ENCODE measurements at regions not wholly inside any gene's neighbourhood (a gene's known extent, or its start where the extent isn't known, plus 50 kb on each side); places are given as distances from the start of the nearest gene placed in this dataset.

DNA sequence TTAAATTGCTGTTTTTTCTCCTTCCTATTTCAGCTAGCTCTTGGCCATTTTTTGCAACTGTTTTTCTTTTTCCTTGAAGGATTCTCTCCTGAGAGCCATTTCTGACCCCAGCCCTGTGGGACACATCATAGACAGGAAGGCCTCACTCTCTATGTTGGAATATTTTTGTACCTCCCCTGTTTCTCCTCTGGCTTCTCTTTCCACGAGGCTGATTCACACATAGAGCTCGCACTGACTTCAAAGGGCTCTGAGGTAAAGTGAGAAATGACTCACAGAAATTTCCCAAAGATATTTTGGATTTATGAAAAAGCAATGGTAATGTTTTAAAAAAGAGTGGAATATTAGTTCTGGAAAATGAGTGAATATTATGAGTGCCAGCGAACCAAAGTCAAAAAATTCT lies 181.7 kb upstream of the IGFBP7 start:
- no peaks in the 10 kb centered on the region for H3K27me3 ChIP-seq
- H3K4me3 ChIP-seq, result no peak overlapping the region
- no peak overlapping the region for H3K27ac ChIP-seq
- no peaks in the 10 kb centered on the region for H3K36me3 ChIP-seq
- no peaks in the 10 kb centered on the region for H3K4me1 ChIP-seq (ENCODE audit: low read depth)
- TF ChIP-seq CTCF (IDR thresholded peaks at IDR 0.05; ENCODE audit: low read depth, low read length), result no peak
- no peaks in the 10 kb centered on the region for H3K9me3 ChIP-seq (ENCODE audit: low read depth)
- no peak for DNase-seq (ENCODE audit: low read depth in 1 of 2, low spot score in 1 of 2)

- Histone ChIP-seq H3K27ac (no peak overlapping the region), H3K4me3 (no peak overlapping the region), H3K9me3 (ENCODE audit: low read depth) (no peaks in the 10 kb centered on the region), H3K27me3 (no peaks in the 10 kb centered on the region), H3K4me1 (ENCODE audit: low read depth) (no peaks in the 10 kb centered on the region), H3K36me3 (no peaks in the 10 kb centered on the region)
- TF ChIP-seq CTCF (IDR thresholded peaks at IDR 0.05; ENCODE audit: low read depth, low read length), result no peak
- DNase-seq (ENCODE audit: low read depth in 1 of 2, low spot score in 1 of 2), result no peak
Observed at GRCh38 chr4:57287687-57288604, 177.8 kb upstream of the IGFBP7 start.

- no peaks in the 10 kb centered on the region for H3K4me1 ChIP-seq (ENCODE audit: low read depth)
- no peaks in the 10 kb centered on the region for H3K27me3 ChIP-seq
- H3K27ac ChIP-seq, result no peak overlapping the region
- TF ChIP-seq CTCF (IDR thresholded peaks at IDR 0.05; ENCODE audit: low read depth, low read length), result no peak
- no peak for DNase-seq (ENCODE audit: low read depth in 1 of 2, low spot score in 1 of 2)
- no peaks in the 10 kb centered on the region for H3K9me3 ChIP-seq (ENCODE audit: low read depth)
- no peaks in the 10 kb centered on the region for H3K36me3 ChIP-seq
- no peak overlapping the region for H3K4me3 ChIP-seq
Observed at GRCh38 chr4:57282933-57283310, 172.7 kb upstream of the IGFBP7 start.

- Histone ChIP-seq H3K4me3 (no peak overlapping the region), H3K36me3 (no peaks in the 10 kb centered on the region), H3K4me1 (ENCODE audit: low read depth) (no peaks in the 10 kb centered on the region), H3K9me3 (ENCODE audit: low read depth) (no peaks in the 10 kb centered on the region), H3K27me3 (no peaks in the 10 kb centered on the region), H3K27ac (no peak overlapping the region)
- peak in 1 of 2 donors; percentile 23 for DNase-seq (ENCODE audit: low read depth in 1 of 2, low spot score in 1 of 2)
- TF ChIP-seq CTCF (IDR thresholded peaks at IDR 0.05; ENCODE audit: low read depth, low read length), result no peak
Observed at GRCh38 chr4:57280481-57280880, 170.3 kb upstream of the IGFBP7 start.

GRCh38 chr4:57278780-57279179 lies 168.6 kb upstream of the IGFBP7 start:
- Histone ChIP-seq H3K4me1 (ENCODE audit: low read depth) (no peaks in the 10 kb centered on the region), H3K27me3 (no peaks in the 10 kb centered on the region), H3K4me3 (no peak overlapping the region), H3K9me3 (ENCODE audit: low read depth) (no peaks in the 10 kb centered on the region), H3K27ac (no peak overlapping the region), H3K36me3 (no peaks in the 10 kb centered on the region)
- TF ChIP-seq CTCF (IDR thresholded peaks at IDR 0.05; ENCODE audit: low read depth, low read length), result no peak
- DNase-seq (ENCODE audit: low read depth in 1 of 2, low spot score in 1 of 2), result no peak

All from cardiac muscle cell (in vitro differentiated cells and primary cell).